ENCODE measurements at regions not wholly inside any gene's neighbourhood (a gene's known extent, or its start where the extent isn't known, plus 50 kb on each side); places are given as distances from the start of the nearest gene placed in this dataset.

DNA sequence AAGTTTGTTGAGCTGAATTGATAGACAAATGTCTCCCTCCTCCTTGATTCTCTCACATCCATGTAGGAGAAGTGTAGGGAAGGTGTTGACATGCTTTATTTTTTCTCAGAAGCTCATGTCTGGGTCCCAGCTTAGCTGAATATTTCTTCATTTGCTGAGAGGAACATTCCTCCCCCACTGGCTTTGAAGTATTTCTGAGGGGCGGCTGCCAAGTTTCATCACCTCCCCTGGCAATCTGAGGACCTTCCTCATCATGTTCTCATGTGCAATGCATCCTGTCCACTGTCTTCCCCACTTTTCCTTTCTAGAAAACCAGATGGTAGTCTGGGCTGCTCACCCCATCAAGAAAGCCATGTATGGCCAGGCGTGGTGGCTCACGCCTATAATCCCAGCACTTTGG, 168.9 kb upstream of the RGMA start:
- TF ChIP-seq, protein P1, sequence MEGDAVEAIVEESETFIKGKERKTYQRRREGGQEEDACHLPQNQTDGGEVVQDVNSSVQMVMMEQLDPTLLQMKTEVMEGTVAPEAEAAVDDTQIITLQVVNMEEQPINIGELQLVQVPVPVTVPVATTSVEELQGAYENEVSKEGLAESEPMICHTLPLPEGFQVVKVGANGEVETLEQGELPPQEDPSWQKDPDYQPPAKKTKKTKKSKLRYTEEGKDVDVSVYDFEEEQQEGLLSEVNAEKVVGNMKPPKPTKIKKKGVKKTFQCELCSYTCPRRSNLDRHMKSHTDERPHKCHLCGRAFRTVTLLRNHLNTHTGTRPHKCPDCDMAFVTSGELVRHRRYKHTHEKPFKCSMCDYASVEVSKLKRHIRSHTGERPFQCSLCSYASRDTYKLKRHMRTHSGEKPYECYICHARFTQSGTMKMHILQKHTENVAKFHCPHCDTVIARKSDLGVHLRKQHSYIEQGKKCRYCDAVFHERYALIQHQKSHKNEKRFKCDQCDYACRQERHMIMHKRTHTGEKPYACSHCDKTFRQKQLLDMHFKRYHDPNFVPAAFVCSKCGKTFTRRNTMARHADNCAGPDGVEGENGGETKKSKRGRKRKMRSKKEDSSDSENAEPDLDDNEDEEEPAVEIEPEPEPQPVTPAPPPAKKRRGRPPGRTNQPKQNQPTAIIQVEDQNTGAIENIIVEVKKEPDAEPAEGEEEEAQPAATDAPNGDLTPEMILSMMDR (IDR thresholded peaks at IDR 0.05; ENCODE audit: insufficient read depth, low read length) = no peak
- DNase-seq (ENCODE audit: low read depth) = no peak
- H3K4me3 ChIP-seq (ENCODE audit: low read depth, low read length) = no peak overlapping the region

DNA sequence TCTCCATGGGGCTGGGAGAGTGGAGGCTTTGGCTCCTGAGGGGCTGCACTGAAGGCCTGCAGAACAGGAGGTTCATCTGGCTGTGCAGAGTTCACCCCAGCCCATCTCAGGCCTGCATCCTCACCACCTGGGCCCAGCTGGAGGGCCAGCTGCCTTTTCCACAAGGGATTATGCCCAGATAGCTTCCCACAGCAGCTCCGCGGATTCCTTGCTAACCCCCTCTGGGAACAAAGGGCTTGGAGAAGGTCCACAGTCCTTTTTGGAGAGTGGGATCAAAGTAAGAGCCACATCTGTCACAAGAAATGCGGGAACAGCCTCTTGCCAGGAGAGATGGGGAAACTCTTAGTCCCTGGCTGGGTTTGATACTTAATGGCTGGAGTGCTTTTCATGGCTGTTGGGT, 164.7 kb upstream of the RGMA start:
- DNase-seq (ENCODE audit: low read depth) = no peak
- H3K4me3 ChIP-seq (ENCODE audit: low read depth, low read length) = no peak overlapping the region
- TF ChIP-seq, protein P1 (IDR thresholded peaks at IDR 0.05; ENCODE audit: insufficient read depth, low read length) = no peak

DNA sequence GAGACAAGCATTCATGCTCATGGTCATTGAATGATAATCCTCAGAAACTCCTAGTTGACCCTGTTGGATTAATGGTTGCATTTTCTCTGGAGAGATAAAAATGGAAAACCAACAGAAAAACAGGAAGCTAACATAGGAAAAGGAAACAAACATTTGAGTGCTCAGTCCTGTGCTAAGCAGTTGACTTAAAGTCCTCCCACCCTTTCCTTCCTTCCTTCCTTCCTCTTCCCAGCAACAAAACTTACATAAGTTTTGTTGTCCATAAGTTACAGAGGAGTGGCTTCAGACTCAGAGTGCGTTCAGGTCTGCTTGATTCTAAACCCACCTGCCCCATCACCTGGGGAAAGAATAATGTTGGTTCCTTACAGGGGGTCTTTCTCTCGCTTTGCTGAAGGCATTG, 163.8 kb upstream of the RGMA start:
- TF ChIP-seq, protein P1 (IDR thresholded peaks at IDR 0.05; ENCODE audit: insufficient read depth, low read length) = no peak
- no peak overlapping the region for H3K4me3 ChIP-seq (ENCODE audit: low read depth, low read length)
- DNase-seq (ENCODE audit: low read depth) = no peak

DNA sequence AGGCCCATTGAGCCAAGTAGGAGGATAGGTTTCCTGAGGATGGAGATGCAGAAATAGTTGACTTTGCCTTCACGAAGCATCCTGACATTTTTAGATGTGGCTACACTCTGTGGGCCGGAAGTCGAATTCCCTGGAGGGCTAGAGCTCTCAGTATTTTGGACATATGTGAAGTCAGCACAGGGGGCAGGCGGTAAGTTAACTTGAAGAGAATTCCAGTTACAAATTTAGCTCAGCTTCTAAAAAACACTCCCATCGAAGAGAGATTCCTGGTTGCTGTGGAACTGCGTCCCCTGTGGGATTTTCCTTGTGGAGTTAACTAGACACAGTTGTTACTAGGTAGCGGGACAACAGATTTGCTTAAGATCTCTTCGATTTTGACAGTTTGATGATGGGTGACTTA, 161.9 kb upstream of the RGMA start:
- TF ChIP-seq, protein P1 (IDR thresholded peaks at IDR 0.05; ENCODE audit: insufficient read depth, low read length) = no peak
- H3K4me3 ChIP-seq (ENCODE audit: low read depth, low read length) = no peak overlapping the region
- DNase-seq (ENCODE audit: low read depth) = no peak

DNA sequence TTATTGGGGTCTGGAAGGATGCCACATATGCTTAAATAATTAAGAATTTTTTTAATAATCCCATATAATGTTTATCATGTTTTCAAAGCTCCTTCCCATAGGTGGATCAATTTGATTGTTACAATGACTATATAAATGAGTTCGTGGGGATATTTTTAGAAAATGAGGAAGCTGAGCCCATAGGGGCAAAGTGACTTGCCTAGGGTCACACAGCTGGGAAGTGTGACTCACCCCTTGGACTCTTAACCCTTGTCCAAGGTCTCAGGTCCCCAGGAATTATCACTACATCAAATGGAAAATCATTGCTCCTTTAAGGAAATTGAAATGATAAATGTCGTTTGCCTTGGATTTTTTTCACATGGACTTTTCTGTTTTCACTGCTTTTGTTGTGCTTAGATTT, 161.2 kb upstream of the RGMA start:
- DNase-seq (ENCODE audit: low read depth) = no peak
- H3K4me3 ChIP-seq (ENCODE audit: low read depth, low read length) = no peak overlapping the region
- TF ChIP-seq, protein P1 (IDR thresholded peaks at IDR 0.05; ENCODE audit: insufficient read depth, low read length) = no peak

DNA sequence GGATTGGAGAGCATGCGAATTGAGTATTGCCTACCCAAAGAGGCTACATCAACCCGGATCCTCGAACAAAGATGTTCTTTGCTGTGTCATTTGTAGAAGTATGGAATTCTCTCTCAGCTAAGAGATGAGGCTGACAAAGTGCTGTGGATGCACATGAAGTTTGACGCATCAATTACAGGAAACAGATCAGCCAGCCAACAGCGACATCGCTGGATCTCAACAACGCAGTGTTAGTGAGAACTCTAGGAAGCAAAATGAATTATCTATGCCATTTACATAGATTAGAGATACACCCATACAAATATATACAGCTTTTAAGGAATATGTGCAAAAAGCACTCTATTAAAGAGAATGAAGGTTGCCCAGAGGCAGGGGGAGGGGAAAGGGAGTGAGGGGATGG, 160.6 kb upstream of the RGMA start:
- TF ChIP-seq, protein P1 (IDR thresholded peaks at IDR 0.05; ENCODE audit: insufficient read depth, low read length) = no peak
- no peak overlapping the region for H3K4me3 ChIP-seq (ENCODE audit: low read depth, low read length)
- DNase-seq (ENCODE audit: low read depth) = no peak

DNA sequence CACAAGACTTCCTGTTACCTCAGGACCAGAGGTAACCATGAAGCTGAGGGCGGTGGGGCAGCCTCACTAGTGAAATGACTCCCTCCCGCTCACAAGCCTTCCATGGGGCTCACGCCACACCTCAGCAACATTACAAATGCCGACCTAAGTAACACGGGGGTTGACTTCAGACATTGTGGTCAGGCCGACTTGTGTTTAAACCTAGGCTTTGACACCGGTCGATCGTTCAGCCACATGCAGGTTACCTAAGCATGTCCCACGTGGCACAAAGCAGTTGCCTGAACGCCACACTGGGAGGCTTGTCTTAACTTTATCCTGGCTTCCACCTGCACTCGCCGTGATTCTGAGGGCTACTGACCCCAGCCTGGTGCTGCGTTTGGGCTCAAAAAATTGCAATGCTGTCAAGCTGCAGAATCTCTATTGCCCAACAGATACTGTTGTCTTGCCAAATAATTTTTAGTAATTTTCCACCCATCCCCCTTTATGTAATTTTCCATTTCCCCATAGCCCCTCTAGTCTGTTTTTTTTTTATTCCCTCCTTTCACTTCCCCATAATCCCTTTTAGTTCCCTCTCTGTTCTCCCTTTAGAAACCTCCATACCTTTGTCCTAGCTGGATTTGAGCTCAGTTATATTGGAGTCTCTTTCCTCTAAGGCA, 158.6 kb upstream of the RGMA start:
- DNase-seq (ENCODE audit: low read depth) = no peak
- TF ChIP-seq, protein P1 (IDR thresholded peaks at IDR 0.05; ENCODE audit: insufficient read depth, low read length) = no peak
- no peak overlapping the region for H3K4me3 ChIP-seq (ENCODE audit: low read depth, low read length)
